ENCODE measurements at regions not wholly inside any gene's neighbourhood (a gene's known extent, or its start where the extent isn't known, plus 50 kb on each side); places are given as distances from the start of the nearest gene placed in this dataset.

DNA sequence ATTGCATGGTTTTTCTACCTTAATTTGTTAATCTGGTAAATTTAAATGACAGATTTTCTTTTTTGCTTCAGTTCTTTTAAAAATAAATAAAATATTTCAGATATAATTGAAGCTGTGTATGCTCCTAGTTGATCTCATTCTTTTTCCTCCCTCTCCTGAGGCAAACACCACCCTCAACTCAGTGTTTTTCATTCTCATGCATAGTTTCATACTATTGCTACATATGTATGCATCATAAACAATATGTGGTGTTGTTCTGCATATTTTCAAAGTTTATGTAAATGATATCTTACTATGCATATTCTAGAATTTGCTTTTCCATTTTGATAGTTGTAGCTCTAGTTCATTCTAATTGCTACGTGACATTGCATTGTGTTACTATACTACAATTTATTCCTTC is 257.2 kb upstream of the POU3F1 start:
- Histone ChIP-seq H3K4me1 (ENCODE audit: control insufficient read depth in 1 of 2, insufficient read depth in 2 of 2, low read length in 2 of 2) (no peaks in the 10 kb centered on the region), H3K4me3 (ENCODE audit: low read length in 2 of 2) (no peak overlapping the region), H3K9me3 (ENCODE audit: control insufficient read depth, low read length) (peaks cover 1% of the 10 kb centered on the region), H3K27me3 (ENCODE audit: control insufficient read depth in 1 of 2, insufficient read depth in 2 of 2, low read length in 1 of 2) (no peaks in the 10 kb centered on the region), H3K27ac (ENCODE audit: low read depth in 1 of 2, low read length in 2 of 2) (no peak overlapping the region), H3K36me3 (ENCODE audit: control insufficient read depth in 1 of 2, insufficient read depth in 2 of 2, low read length in 1 of 2) (no peaks in the 10 kb centered on the region)
- intact Hi-C loops (cut with DNase I) = no loop called here
- ATAC-seq (ENCODE audit: low FRiP score) (no peak), DNase-seq (no peak)
- 84% methylated on average over 1 of the region's 1 CpG for WGBS, 2 donors

DNA sequence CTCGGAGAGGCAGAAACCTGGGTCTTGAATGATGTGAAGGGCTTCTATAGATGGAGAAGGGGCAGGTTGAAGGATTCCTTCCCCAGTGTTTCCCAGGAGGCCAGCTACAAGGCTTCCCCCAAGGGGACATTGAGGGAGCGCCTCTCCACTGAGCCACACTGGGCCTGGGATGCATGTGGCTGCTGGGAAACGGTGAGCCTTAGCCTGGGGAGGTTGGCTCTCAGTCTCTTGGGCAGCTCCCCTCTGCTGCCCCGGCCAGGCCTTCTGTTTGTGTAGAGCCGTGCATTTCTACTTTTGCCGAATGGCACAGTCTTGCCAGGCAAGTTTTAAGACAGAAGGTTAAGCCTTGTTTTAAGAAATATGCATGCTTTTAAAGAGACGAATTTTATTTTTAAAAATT is 254.4 kb upstream of the POU3F1 start:
- no peaks in the 10 kb centered on the region for H3K36me3 ChIP-seq (ENCODE audit: control insufficient read depth in 1 of 2, insufficient read depth in 2 of 2, low read length in 1 of 2)
- H3K4me1 ChIP-seq (ENCODE audit: control insufficient read depth in 1 of 2, insufficient read depth in 2 of 2, low read length in 2 of 2) = no peaks in the 10 kb centered on the region
- ATAC-seq (ENCODE audit: low FRiP score) = no peak
- no peaks in the 10 kb centered on the region for H3K9me3 ChIP-seq (ENCODE audit: control insufficient read depth, low read length)
- no peak overlapping the region for H3K4me3 ChIP-seq (ENCODE audit: low read length in 2 of 2)
- 29 to 34% methylated on average over 7 of the region's 7 CpGs for WGBS, 2 donors
- no peak for DNase-seq
- intact Hi-C loops (cut with DNase I) = no loop called here
- no peak overlapping the region for H3K27ac ChIP-seq (ENCODE audit: low read depth in 1 of 2, low read length in 2 of 2)
- H3K27me3 ChIP-seq (ENCODE audit: control insufficient read depth in 1 of 2, insufficient read depth in 2 of 2, low read length in 1 of 2) = no peaks in the 10 kb centered on the region

DNA sequence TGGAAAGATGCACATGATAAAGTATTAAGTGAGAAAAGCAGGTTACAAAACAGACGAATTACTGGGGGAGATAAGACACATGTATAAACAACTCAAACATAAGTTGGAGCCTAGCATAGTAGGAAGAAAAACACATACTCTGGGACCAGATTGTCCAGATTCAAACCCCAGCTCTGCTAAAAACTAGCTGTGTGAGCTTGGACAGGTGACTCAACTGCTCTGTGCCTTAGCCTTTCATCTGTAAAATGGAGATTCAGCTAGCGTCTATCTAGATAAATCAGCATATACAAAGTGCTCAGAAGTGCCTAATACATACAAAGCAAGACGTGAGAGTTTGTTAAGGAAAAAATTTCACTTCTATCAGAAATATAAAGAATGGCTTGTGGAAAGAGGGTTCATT is 254.0 kb upstream of the POU3F1 start:
- DNase-seq (no peak), ATAC-seq (ENCODE audit: low FRiP score) (no peak)
- no peak overlapping the region for H3K4me3 ChIP-seq (ENCODE audit: low read length in 2 of 2)
- 43 to 48% methylated on average over 3 of the region's 3 CpGs for WGBS, 2 donors
- H3K27ac ChIP-seq (ENCODE audit: low read depth in 1 of 2, low read length in 2 of 2) = no peak overlapping the region
- H3K9me3 ChIP-seq (ENCODE audit: control insufficient read depth, low read length) = no peaks in the 10 kb centered on the region
- no peaks in the 10 kb centered on the region for H3K4me1 ChIP-seq (ENCODE audit: control insufficient read depth in 1 of 2, insufficient read depth in 2 of 2, low read length in 2 of 2)
- no peaks in the 10 kb centered on the region for H3K27me3 ChIP-seq (ENCODE audit: control insufficient read depth in 1 of 2, insufficient read depth in 2 of 2, low read length in 1 of 2)
- intact Hi-C loops (cut with DNase I) = no loop called here
- no peaks in the 10 kb centered on the region for H3K36me3 ChIP-seq (ENCODE audit: control insufficient read depth in 1 of 2, insufficient read depth in 2 of 2, low read length in 1 of 2)

DNA sequence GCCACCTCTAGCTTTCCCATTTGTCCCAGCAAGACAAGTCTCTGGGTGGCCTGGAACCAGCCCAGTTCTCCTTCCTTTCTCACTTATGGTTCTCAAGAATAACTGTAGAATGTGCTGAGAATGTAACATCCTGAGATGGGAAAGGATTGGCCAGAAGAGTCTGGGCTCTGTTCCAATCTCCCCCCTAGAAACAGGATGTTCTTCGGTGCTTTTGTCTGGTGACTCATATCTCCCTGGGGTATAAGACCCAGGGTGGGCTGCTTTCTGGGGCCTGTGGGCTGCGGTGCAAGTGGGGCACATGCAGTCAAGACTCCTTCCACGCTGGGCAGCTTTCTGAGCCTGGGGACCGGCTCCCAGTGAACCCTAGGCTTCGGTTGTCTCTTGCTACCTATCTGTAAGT is 251.2 kb upstream of the POU3F1 start:
- no peaks in the 10 kb centered on the region for H3K9me3 ChIP-seq (ENCODE audit: control insufficient read depth, low read length)
- H3K27me3 ChIP-seq (ENCODE audit: control insufficient read depth in 1 of 2, insufficient read depth in 2 of 2, low read length in 1 of 2) = no peaks in the 10 kb centered on the region
- H3K4me1 ChIP-seq (ENCODE audit: control insufficient read depth in 1 of 2, insufficient read depth in 2 of 2, low read length in 2 of 2) = no peaks in the 10 kb centered on the region
- H3K36me3 ChIP-seq (ENCODE audit: control insufficient read depth in 1 of 2, insufficient read depth in 2 of 2, low read length in 1 of 2) = no peaks in the 10 kb centered on the region
- ATAC-seq (ENCODE audit: low FRiP score) (no peak), DNase-seq (no peak)
- 41 to 46% methylated on average over 5 of the region's 5 CpGs for WGBS, 2 donors
- no peak overlapping the region for H3K4me3 ChIP-seq (ENCODE audit: low read length in 2 of 2)
- H3K27ac ChIP-seq (ENCODE audit: low read depth in 1 of 2, low read length in 2 of 2) = no peak overlapping the region
- intact Hi-C loops (cut with DNase I) = no loop called here

DNA sequence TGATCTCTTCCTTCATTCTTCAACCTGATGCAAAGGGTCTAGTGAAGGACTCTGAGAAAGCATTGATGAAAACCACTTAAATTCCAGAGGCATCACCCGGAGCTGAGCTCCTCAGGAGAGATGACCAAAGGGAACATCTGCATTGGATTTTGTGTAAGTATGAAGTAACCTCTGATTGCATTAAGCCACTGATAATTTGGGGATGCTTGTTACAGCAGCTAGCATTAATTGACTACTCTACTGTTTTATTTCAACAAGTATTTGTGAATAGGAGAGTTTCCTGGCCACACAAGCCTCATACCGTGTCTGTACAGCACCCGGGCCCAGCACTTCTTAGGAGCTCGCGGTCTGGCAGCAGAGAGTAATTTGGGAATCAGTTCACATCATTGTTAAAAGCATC is 250.7 kb upstream of the POU3F1 start:
- no peaks in the 10 kb centered on the region for H3K9me3 ChIP-seq (ENCODE audit: control insufficient read depth, low read length)
- H3K27me3 ChIP-seq (ENCODE audit: control insufficient read depth in 1 of 2, insufficient read depth in 2 of 2, low read length in 1 of 2) = no peaks in the 10 kb centered on the region
- H3K4me3 ChIP-seq (ENCODE audit: low read length in 2 of 2) = no peak overlapping the region
- no peaks in the 10 kb centered on the region for H3K4me1 ChIP-seq (ENCODE audit: control insufficient read depth in 1 of 2, insufficient read depth in 2 of 2, low read length in 2 of 2)
- no peaks in the 10 kb centered on the region for H3K36me3 ChIP-seq (ENCODE audit: control insufficient read depth in 1 of 2, insufficient read depth in 2 of 2, low read length in 1 of 2)
- DNase-seq (no peak), ATAC-seq (ENCODE audit: low FRiP score) (no peak)
- H3K27ac ChIP-seq (ENCODE audit: low read depth in 1 of 2, low read length in 2 of 2) = no peak overlapping the region
- 86% methylated on average over 5 of the region's 5 CpGs for WGBS, 2 donors
- intact Hi-C loops (cut with DNase I) = no loop called here

DNA sequence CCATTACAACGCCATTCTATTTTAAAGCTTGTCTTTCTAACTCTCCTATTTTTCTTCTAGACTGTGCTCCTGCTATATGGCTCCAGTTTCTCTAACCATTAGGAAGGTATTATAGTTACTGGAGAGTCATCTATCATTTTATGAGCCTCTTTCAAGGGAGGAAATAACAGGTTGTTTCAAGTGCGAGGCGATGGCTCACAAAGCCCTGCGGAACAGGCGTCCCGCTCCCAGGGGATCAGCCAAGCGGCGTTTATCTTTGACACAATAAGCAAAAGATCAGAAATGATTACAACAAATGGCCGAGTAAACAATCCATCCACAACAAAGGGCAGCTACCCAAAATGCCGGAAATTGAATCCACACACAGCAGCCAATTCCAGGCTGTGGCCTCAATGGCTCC is 249.5 kb upstream of the POU3F1 start:
- ATAC-seq (ENCODE audit: low FRiP score) = no peak
- WGBS, 2 donors = 68 to 72% methylated on average over 10 of the region's 10 CpGs

DNA sequence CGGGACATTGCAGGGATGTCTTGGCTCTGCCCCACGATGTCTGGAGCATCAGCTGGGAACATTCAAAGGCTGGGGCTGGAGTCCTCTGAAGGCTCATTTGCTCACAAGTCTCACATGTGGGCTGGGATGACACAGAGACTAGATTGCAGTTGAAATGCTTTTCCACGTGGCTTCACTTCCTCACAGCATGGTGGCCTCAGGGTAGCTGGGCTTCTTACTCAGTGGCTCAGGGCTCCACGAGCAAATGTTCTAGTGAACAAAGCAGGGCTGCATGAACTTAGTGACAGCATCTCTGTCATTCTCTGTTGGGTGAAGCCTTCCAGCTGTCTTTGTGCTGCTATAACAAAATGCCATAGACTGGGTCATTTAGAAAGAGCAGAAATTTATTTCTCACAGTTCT is 247.0 kb upstream of the POU3F1 start:
- intact Hi-C loops (cut with DNase I) = no loop called here
- DNase-seq = no peak
- Histone ChIP-seq H3K9me3 (ENCODE audit: control insufficient read depth, low read length) (no peaks in the 10 kb centered on the region), H3K27me3 (ENCODE audit: control insufficient read depth in 1 of 2, insufficient read depth in 2 of 2, low read length in 1 of 2) (no peaks in the 10 kb centered on the region), H3K4me3 (ENCODE audit: low read length in 2 of 2) (no peak overlapping the region), H3K4me1 (ENCODE audit: control insufficient read depth in 1 of 2, insufficient read depth in 2 of 2, low read length in 2 of 2) (no peaks in the 10 kb centered on the region), H3K36me3 (ENCODE audit: control insufficient read depth in 1 of 2, insufficient read depth in 2 of 2, low read length in 1 of 2) (no peaks in the 10 kb centered on the region), H3K27ac (ENCODE audit: low read depth in 1 of 2, low read length in 2 of 2) (no peak overlapping the region)
- no peak for ATAC-seq (ENCODE audit: low FRiP score)
- WGBS, 2 donors = 65 to 73% methylated on average over 4 of the region's 4 CpGs

More for the DNA sequence above, 249.5 kb upstream of the POU3F1 start:
- no peak for DNase-seq
- H3K4me1 ChIP-seq (ENCODE audit: control insufficient read depth in 1 of 2, insufficient read depth in 2 of 2, low read length in 2 of 2) = no peaks in the 10 kb centered on the region
- H3K9me3 ChIP-seq (ENCODE audit: control insufficient read depth, low read length) = no peaks in the 10 kb centered on the region
- no peaks in the 10 kb centered on the region for H3K27me3 ChIP-seq (ENCODE audit: control insufficient read depth in 1 of 2, insufficient read depth in 2 of 2, low read length in 1 of 2)
- H3K4me3 ChIP-seq (ENCODE audit: low read length in 2 of 2) = no peak overlapping the region
- intact Hi-C loops (cut with DNase I) = no loop called here
- H3K36me3 ChIP-seq (ENCODE audit: control insufficient read depth in 1 of 2, insufficient read depth in 2 of 2, low read length in 1 of 2) = no peaks in the 10 kb centered on the region
- no peak overlapping the region for H3K27ac ChIP-seq (ENCODE audit: low read depth in 1 of 2, low read length in 2 of 2)

- no peaks in the 10 kb centered on the region for H3K27me3 ChIP-seq (ENCODE audit: control insufficient read depth in 1 of 2, insufficient read depth in 2 of 2, low read length in 1 of 2)
- H3K4me1 ChIP-seq (ENCODE audit: control insufficient read depth in 1 of 2, insufficient read depth in 2 of 2, low read length in 2 of 2) = no peaks in the 10 kb centered on the region
- intact Hi-C loops (cut with DNase I) = no loop called here
- no peak overlapping the region for H3K4me3 ChIP-seq (ENCODE audit: low read length in 2 of 2)
- no peaks in the 10 kb centered on the region for H3K9me3 ChIP-seq (ENCODE audit: control insufficient read depth, low read length)
- WGBS, 2 donors = 83 to 84% methylated on average over 3 of the region's 3 CpGs
- no peak overlapping the region for H3K27ac ChIP-seq (ENCODE audit: low read depth in 1 of 2, low read length in 2 of 2)
- no peak for ATAC-seq (ENCODE audit: low FRiP score)
- DNase-seq = no peak
- H3K36me3 ChIP-seq (ENCODE audit: control insufficient read depth in 1 of 2, insufficient read depth in 2 of 2, low read length in 1 of 2) = no peaks in the 10 kb centered on the region
These were observed 246.4 kb upstream of the POU3F1 start for GRCh38 chr1:38292969-38293368.

DNA sequence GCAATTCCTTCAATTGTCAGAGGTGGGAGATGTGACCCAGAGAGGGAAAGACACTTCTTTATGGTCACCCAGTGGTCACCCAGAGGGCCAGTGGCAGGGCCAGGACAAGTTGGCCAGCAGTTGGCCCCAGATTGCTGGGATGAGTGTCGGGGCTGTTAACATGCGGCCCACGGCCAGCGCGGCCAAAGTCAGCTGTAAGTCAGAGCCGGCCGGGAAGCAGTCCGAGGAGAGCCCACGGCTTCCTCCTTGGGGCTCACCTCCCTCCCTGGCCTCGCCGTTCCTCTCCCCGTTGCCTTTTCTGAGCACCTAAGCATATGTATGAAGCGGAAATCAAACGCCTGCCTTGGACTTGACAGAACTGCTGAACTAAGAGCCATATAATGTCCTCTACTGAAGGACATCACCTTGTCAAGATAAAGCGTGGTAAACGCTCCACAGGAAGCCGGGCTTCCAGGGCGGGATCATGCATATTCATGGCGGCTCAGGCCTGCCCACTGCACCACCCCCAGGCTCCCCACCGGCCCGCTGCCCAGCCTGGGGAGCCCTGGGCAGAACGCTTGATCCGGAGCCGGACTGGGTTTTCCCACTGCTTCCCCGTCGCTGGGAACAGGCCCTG is 245.4 kb upstream of the POU3F1 start:
- ATAC-seq (ENCODE audit: low FRiP score) = peak; percentile 50
- Histone ChIP-seq H3K4me3 (ENCODE audit: low read length in 2 of 2) (no peak overlapping the region), H3K36me3 (ENCODE audit: control insufficient read depth in 1 of 2, insufficient read depth in 2 of 2, low read length in 1 of 2) (no peaks in the 10 kb centered on the region), H3K9me3 (ENCODE audit: control insufficient read depth, low read length) (no peaks in the 10 kb centered on the region), H3K27ac (ENCODE audit: low read depth in 1 of 2, low read length in 2 of 2) (no peak overlapping the region), H3K4me1 (ENCODE audit: control insufficient read depth in 1 of 2, insufficient read depth in 2 of 2, low read length in 2 of 2) (no peaks in the 10 kb centered on the region), H3K27me3 (ENCODE audit: control insufficient read depth in 1 of 2, insufficient read depth in 2 of 2, low read length in 1 of 2) (no peaks in the 10 kb centered on the region)
- no peak for DNase-seq
- intact Hi-C loops (cut with DNase I) = no loop called here
- 2 to 3% methylated on average over 26 of the region's 26 CpGs for WGBS, 2 donors

Data from aorta (tissue), 5 donors.